Myocyte (in vitro differentiated cells): ENCODE measurements at regions not wholly inside any gene's neighbourhood (a gene's known extent, or its start where the extent isn't known, plus 50 kb on each side); places are given as distances from the start of the nearest gene placed in this dataset.
"Not testable (repeated sequence)": the region's sequence is repeated elsewhere in the genome, so short reads cannot be mapped to it uniquely, and the experiment has no call there.

Experiments used
- DNase-seq: peaks from one replicate; pipeline ENCODE4 v3.0.0-alpha.2; 2012; ENCODE audit warnings: low read depth

- not testable (repeated sequence) for DNase-seq
These were observed 290.1 kb downstream of the ZNF716 start for GRCh38 chr7:57740126-57740525.

- no peak for DNase-seq
These were observed 319.2 kb downstream of the ZNF716 start for GRCh38 chr7:57769131-57769530.

- DNase-seq = no peak
These were observed 320.0 kb downstream of the ZNF716 start for GRCh38 chr7:57769958-57770357.

- no peak for DNase-seq
These were observed 322.3 kb downstream of the ZNF716 start for GRCh38 chr7:57772126-57772924.

- no peak for DNase-seq
These were observed 324.3 kb downstream of the ZNF716 start for GRCh38 chr7:57774300-57774699.

- no peak for DNase-seq
These were observed 325.6 kb downstream of the ZNF716 start for GRCh38 chr7:57775396-57776088.

GRCh38 chr7:57776136-57776856 is 326.3 kb downstream of the ZNF716 start:
- DNase-seq = not testable (repeated sequence)

GRCh38 chr7:57789130-57789529 is 339.2 kb downstream of the ZNF716 start:
- DNase-seq = no peak

- DNase-seq = no peak
These were observed 369.6 kb downstream of the ZNF716 start for GRCh38 chr7:57819491-57819981.

GRCh38 chr7:57820477-57820876 is 370.5 kb downstream of the ZNF716 start:
- DNase-seq = no peak

- no peak for DNase-seq
These were observed 371.7 kb downstream of the ZNF716 start for GRCh38 chr7:57821438-57822382.

- not testable (repeated sequence) for DNase-seq
These were observed 376.6 kb downstream of the ZNF716 start for GRCh38 chr7:57826548-57826947.

GRCh38 chr7:57835161-57835560 is 385.2 kb downstream of the ZNF716 start:
- DNase-seq = not testable (repeated sequence)

GRCh38 chr7:57839152-57839551 is 389.2 kb downstream of the ZNF716 start:
- DNase-seq = not testable (repeated sequence)

GRCh38 chr7:57867884-57868701 is 418.1 kb downstream of the ZNF716 start:
- DNase-seq = peak; percentile 0

GRCh38 chr7:57868771-57869483 is 418.9 kb downstream of the ZNF716 start:
- peak; percentile 0 for DNase-seq
